ENCODE measurements at regions not wholly inside any gene's neighbourhood (a gene's known extent, or its start where the extent isn't known, plus 50 kb on each side); places are given as distances from the start of the nearest gene placed in this dataset.
A peak's percentile ranks its signal among the peaks of the same experiment; 100 is the strongest.

- TF ChIP-seq ZNF37A (tag by site-specific recombination; IDR thresholded peaks at IDR 0.05) (no peak), ZNF274 (IDR thresholded peaks at IDR 0.05; ENCODE audit: low read length) (no peak), ZNF274 (tag by site-specific recombination; IDR thresholded peaks at IDR 0.05; ENCODE audit: borderline replicate concordance) (no peak), ZNF585B (tag by site-specific recombination; IDR thresholded peaks at IDR 0.05) (no peak), KLF17 (tag by site-specific recombination; IDR thresholded peaks at IDR 0.05) (no peak), ZNF624 (tag by site-specific recombination; IDR thresholded peaks at IDR 0.05) (no peak), KLF9 (tag by site-specific recombination; IDR thresholded peaks at IDR 0.05; ENCODE audit: low read depth) (peak; percentile 52; the same call in 1 of the 2 replicates), TCF7L2 (IDR thresholded peaks at IDR 0.05; ENCODE audit: borderline replicate concordance, low read depth, low read length) (peak; percentile 64; the same call in 1 of the 2 replicates), ZNF202 (tag by site-specific recombination; IDR thresholded peaks at IDR 0.05; ENCODE audit: borderline replicate concordance) (no peak), ZBTB48 (tag by site-specific recombination; IDR thresholded peaks at IDR 0.05) (no peak), ZNF341 (tag by site-specific recombination; IDR thresholded peaks at IDR 0.05; ENCODE audit: low read depth) (peak; percentile 46; the same call in 1 of the 2 replicates), ZNF600 (tag by site-specific recombination; IDR thresholded peaks at IDR 0.05) (peak; percentile 81), GLIS1 (tag by site-specific recombination; IDR thresholded peaks at IDR 0.05) (no peak), ZFP41 (tag by site-specific recombination; IDR thresholded peaks at IDR 0.05; ENCODE audit: borderline replicate concordance) (no peak), ZNF324 (tag by site-specific recombination; IDR thresholded peaks at IDR 0.05) (no peak)
- TF ChIP-seq, protein P1, sequence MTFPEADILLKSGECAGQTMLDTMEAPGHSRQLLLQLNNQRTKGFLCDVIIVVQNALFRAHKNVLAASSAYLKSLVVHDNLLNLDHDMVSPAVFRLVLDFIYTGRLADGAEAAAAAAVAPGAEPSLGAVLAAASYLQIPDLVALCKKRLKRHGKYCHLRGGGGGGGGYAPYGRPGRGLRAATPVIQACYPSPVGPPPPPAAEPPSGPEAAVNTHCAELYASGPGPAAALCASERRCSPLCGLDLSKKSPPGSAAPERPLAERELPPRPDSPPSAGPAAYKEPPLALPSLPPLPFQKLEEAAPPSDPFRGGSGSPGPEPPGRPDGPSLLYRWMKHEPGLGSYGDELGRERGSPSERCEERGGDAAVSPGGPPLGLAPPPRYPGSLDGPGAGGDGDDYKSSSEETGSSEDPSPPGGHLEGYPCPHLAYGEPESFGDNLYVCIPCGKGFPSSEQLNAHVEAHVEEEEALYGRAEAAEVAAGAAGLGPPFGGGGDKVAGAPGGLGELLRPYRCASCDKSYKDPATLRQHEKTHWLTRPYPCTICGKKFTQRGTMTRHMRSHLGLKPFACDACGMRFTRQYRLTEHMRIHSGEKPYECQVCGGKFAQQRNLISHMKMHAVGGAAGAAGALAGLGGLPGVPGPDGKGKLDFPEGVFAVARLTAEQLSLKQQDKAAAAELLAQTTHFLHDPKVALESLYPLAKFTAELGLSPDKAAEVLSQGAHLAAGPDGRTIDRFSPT (tag by site-specific recombination; IDR thresholded peaks at IDR 0.05): peak; percentile 69
Observed at GRCh38 chr4:185925910-185926360, 113.9 kb upstream of the SORBS2 start (continued).

DNA sequence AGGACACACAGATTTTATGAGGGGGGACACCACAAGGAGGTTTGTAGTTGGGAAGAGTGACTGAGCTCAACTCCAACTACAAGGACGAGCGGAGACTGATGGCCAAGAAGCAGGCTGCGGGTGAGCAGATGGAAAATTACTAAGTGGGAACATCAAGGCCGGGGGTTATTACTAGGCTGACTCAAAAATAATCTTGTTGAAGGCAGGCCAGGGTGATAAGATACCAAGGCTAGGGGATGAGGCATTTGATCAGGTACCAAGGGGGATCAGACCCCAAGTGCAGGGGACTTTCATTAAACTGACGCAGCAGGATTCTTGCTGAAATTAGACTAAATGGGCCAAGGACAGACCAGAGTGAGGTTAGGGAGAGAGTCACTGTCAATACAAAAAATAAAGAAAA is 119.4 kb upstream of the SORBS2 start:
- no peak for TF ChIP-seq ZNF658 (tag by site-specific recombination; IDR thresholded peaks at IDR 0.05)
- H3K27ac ChIP-seq (ENCODE audit: extremely low read depth, low read depth, low read length): no peak overlapping the region
- no peak overlapping the region for H3K4me3 ChIP-seq (ENCODE audit: low read depth, low read length)
- no peaks in the 10 kb centered on the region for H3K9me3 ChIP-seq (ENCODE audit: control insufficient read depth, insufficient read depth, low read depth, low read length)
- ChIA-PET POLR2A (no interaction called here), CTCF (no interaction called here)
- no peaks in the 10 kb centered on the region for H3K4me1 ChIP-seq (ENCODE audit: control insufficient read depth, insufficient read depth, low read length)
- H3K36me3 ChIP-seq (ENCODE audit: control insufficient read depth in 2 of 2, insufficient read depth in 1 of 2, low read length in 2 of 2): no peaks in the 10 kb centered on the region

GRCh38 chr4:185931986-185932385 is 120.0 kb upstream of the SORBS2 start:
- Histone ChIP-seq H3K4me1 (ENCODE audit: control insufficient read depth, insufficient read depth, low read length) (no peaks in the 10 kb centered on the region), H3K9me3 (ENCODE audit: control insufficient read depth, insufficient read depth, low read depth, low read length) (no peaks in the 10 kb centered on the region), H3K36me3 (ENCODE audit: control insufficient read depth in 2 of 2, insufficient read depth in 1 of 2, low read length in 2 of 2) (no peaks in the 10 kb centered on the region), H3K27ac (ENCODE audit: extremely low read depth, low read depth, low read length) (no peak overlapping the region), H3K4me3 (ENCODE audit: low read depth, low read length) (no peak overlapping the region)
- ChIA-PET POLR2A (no interaction called here), CTCF (interaction anchor here (1.2 kb wide), 1 partner anchor 43 kb away, joined by 3 read pairs; no protein-coding TSS in a partner anchor)
- no peak for TF ChIP-seq OSR2 (tag by site-specific recombination; IDR thresholded peaks at IDR 0.05)
- TF ChIP-seq HOXC10 (CRISPR knock-in tag; IDR thresholded peaks at IDR 0.05): no peak
- no peak for TF ChIP-seq ZNF280D (tag by site-specific recombination; IDR thresholded peaks at IDR 0.05)
- TF ChIP-seq ZBTB21 (tag by site-specific recombination; IDR thresholded peaks at IDR 0.05): no peak
- TF ChIP-seq REPIN1 (tag by site-specific recombination; IDR thresholded peaks at IDR 0.05; ENCODE audit: low read depth): no peak
- TF ChIP-seq ZNF768 (tag by site-specific recombination; IDR thresholded peaks at IDR 0.05): no peak
- TF ChIP-seq YY2 (tag by site-specific recombination; IDR thresholded peaks at IDR 0.05): no peak
- TF ChIP-seq ZNF747 (tag by site-specific recombination; IDR thresholded peaks at IDR 0.05): no peak
- no peak for TF ChIP-seq ZNF664 (tag by site-specific recombination; IDR thresholded peaks at IDR 0.05)
- TF ChIP-seq KLF7 (tag by site-specific recombination; IDR thresholded peaks at IDR 0.05; ENCODE audit: borderline replicate concordance): no peak
- TF ChIP-seq ZNF184 (tag by site-specific recombination; IDR thresholded peaks at IDR 0.05): no peak
- TF ChIP-seq ZEB2 (tag by site-specific recombination; IDR thresholded peaks at IDR 0.05): no peak
- no peak for TF ChIP-seq ZNF354C (tag by site-specific recombination; IDR thresholded peaks at IDR 0.05; ENCODE audit: borderline replicate concordance, low read depth)
